Erythroblast (primary cell): ENCODE measurements at regions not wholly inside any gene's neighbourhood (a gene's known extent, or its start where the extent isn't known, plus 50 kb on each side); places are given as distances from the start of the nearest gene placed in this dataset.

Source experiments
- GATA1 ChIP-seq: IDR thresholded peaks from 2 replicates; pipeline ENCODE4 v1.6.1; 2011; ENCODE audit warnings: low read depth, mild to moderate bottlenecking, control low read depth, low read length, moderate library complexity
- POLR2A ChIP-seq: IDR thresholded peaks from 2 replicates; pipeline ENCODE4 v1.6.1; 2011; ENCODE audit warnings: mild to moderate bottlenecking, low read length

DNA sequence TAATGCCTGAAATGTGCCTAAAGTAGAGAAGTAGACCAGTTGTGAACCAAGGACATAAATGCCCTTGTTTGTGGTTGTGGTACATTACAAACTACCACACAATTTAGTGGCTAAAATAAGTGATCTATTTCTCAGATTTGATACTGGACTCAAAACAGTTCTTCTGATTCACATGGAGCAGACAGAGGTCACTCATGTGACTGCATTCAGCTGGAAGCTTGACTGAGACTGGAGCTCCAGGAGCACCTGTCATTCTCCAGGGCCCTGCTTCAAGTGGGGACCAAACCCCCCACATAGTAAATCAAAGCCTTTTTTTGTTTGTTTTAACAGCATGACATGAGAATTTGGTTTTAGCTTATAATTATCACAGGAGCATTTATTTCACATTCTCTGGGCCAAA is 301.2 kb downstream of the OXSM start:
- TF ChIP-seq POLR2A (no peak), GATA1 (no peak)
